Suppressor macrophage (primary cell): ENCODE measurements at regions not wholly inside any gene's neighbourhood (a gene's known extent, or its start where the extent isn't known, plus 50 kb on each side); places are given as distances from the start of the nearest gene placed in this dataset.
"Not testable (repeated sequence)": the region's sequence is repeated elsewhere in the genome, so short reads cannot be mapped to it uniquely, and the experiment has no call there.

Source experiments
- DNase-seq, 4 experiments: peaks; one replicate each; pipeline ENCODE4 v3.0.0-alpha.2; 2020 to 2022

GRCh38 chr14:58899317-58899713 is 261.6 kb downstream of the DACT1 start:
- no peak for DNase-seq

GRCh38 chr14:58901826-58902225 is 264.1 kb downstream of the DACT1 start:
- peak in 1 of 4 experiments; percentile 1 for DNase-seq

DNA sequence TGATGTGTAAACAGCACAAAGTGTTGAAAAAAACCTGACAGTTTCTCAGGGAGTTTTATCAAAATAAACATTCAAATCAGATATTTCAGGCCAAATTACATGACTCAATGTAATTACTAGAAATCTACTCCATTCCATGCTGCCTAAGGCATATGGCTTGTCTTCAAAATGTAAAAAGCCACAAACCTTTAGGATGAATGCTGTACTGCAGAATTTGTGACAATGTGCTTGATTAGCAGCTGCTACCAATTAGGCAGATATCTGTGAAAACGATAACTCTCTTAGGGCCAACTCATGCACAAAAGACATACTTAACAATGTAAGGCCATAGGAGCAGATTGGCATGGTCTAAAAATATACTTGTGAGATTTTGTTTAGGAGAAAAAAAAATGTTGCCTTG is 267.0 kb downstream of the DACT1 start:
- DNase-seq: no peak

- DNase-seq: no peak
Observed at GRCh38 chr14:58907803-58908202, 270.0 kb downstream of the DACT1 start.

DNA sequence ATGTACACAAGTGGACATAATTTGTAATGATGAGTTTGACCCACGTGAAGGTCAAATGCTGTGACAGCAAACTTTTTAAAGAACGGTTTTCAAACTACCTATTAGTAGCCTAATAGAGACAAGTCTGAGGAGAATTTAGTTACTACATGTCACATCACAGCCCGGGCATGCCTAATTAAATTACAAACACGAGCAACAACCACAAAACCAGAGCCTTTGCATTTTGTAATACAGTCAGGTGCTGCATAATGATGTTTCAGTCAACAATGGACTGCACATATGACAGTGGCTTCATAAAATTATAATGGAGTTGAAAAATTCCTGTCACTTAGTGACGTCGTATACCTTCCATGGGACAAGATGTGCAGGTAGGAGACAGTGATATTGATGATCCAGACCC is 274.5 kb downstream of the DACT1 start:
- DNase-seq: no peak

DNA sequence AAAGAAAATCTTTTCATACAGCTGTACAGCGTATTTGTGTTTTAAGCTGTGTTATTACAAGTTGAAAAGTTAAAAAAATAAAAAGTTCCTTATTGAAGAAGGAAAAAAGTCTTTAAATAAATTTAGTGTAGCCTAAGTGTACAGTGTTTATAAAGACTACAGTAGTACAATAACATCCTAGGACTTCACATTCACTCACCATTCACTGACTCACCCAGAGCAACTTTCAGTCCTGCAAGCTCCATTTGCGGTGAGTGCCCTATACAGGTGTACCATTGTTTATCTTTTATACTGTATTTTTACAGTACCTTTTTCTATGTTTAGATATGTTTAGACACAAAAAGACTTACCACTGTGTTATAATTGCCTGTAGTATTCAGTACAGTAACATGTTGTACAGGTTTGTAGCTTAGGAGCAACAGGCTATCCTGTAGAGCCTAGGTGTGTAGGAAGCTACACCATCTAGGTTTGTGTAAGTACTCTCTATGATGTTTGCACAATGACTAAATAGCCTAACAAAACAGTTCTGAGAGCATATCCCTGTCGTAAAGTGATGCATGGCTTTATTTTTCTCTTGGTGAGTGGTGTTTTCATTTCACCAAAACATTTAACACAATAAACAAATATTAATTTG is 275.2 kb downstream of the DACT1 start:
- no peak for DNase-seq

- DNase-seq: no peak
Observed at GRCh38 chr14:58914279-58914855, 274.1 kb upstream of the DAAM1 start.

DNA sequence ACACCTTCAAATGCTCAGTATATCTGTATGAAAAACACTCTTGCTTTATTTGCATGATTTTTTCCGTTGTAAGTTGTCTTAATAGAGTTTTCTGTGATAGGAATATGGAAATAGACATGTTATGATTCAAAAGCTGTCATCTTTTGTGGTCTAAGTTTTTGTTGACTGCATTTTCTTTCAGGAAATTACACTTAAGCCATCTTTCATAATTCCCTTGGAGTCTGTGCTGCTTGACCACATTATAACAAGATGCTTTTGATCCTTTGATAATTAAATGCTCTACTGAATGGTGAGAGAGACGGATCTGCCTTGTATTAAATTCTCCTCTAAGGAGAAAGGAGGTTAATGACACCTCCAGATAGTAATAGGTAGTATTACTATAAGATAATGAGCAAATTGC is 272.8 kb upstream of the DAAM1 start:
- DNase-seq: no peak

GRCh38 chr14:58918066-58918738 is 270.3 kb upstream of the DAAM1 start:
- no peak for DNase-seq

DNA sequence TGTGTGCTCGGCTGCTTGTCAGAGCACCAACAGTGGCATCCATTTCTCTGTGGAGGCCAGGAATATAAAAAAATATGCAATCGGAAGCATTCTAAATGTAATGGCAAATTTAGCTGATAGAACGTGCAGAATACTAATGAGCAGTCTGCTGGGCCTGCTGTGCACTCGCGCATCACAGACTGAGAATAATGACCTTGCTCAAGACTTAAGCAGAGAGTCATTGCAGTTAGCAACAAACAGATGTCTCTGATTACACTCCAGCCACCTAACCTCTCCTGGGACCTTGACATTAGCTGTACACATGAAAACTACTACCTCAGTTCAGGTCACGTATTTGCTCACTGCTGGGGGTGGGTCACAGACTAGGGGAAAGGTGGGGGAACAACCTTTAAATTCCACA is 269.2 kb upstream of the DAAM1 start:
- no peak for DNase-seq

- no peak for DNase-seq
Observed at GRCh38 chr14:58920230-58920629, 268.2 kb upstream of the DAAM1 start.

DNA sequence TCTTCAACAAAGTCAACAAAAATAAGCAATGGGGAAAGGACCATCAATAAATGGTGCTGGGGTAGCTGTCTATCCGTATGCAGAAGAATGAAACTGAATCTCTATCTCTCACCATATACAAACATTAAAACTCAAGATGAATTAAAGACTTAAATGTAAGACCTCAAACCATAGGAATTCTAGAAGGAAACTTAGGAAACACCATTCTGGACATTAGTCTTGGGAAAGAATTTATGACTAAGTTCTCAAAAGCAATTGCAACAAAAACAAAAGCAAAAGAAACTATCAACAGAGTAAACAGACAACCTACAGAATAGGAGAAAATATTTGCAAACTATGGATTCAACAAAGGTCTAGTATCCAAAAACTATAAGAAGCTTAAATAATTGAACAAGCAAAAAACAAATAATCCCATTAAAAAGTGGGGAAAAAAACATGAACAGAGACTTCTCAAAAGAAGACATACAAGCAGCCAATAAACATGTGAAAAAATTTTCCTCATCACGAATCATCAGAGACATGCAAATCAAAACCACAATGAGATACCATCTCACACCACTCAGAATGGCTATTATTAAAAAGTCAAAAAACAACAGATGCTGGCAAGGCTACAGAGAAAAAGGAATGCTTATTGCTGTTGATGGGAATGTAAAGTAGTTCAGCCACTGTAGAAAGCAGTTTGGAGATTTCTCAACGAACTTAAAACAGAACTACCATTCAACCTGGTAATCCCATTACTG is 266.1 kb upstream of the DAAM1 start:
- DNase-seq: not testable (repeated sequence)

DNA sequence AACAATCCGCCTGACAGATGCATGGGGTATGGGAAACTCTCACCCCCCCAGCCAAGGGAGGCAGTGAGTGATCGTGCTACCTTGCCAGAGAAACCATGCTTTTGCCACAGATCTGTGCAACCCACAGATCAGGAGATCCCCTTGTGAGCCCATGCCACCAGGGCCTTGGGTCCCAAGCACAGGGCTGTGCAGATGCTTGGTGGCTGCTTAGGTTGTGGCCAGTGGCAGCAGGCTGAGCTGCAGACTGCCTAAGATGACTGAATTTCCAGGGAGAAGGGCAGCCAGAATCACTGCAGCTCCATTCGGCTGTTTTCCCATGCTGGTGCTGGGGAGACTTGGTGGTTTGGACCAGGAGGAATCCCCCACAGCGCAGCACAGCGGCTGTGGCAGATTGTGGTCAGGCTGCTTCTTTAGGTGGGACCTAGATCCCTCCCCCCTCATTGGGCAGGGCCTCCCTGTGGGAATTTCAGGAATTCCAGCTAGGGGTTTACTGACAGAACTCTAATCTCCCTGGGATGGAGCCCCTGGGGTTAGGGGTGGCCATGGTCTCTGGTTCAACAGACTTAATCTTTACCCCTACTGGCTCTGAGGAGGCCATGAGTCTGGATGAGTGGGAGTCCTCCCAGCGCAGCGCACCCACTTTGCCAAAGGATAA is 264.6 kb upstream of the DAAM1 start:
- DNase-seq: no peak

DNA sequence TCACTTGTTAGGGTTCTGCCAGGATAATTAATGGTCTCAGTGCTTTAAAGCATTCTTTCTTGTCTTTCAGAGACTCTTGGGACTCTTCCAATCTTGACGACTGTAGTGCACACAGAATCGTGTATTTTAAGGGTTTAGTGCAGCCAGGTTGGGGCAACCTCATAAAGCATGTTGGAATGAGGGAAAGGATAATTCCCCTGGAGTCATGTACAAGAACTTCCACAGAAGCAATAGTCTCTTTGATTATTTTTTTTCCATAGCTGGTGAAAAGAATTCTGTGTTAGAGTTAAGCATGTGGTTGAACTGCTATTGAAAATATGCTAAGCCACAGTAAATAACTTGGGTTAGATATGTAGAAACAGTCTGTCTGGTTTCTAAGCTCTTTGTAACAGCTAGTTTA is 246.8 kb upstream of the DAAM1 start:
- DNase-seq: no peak

DNA sequence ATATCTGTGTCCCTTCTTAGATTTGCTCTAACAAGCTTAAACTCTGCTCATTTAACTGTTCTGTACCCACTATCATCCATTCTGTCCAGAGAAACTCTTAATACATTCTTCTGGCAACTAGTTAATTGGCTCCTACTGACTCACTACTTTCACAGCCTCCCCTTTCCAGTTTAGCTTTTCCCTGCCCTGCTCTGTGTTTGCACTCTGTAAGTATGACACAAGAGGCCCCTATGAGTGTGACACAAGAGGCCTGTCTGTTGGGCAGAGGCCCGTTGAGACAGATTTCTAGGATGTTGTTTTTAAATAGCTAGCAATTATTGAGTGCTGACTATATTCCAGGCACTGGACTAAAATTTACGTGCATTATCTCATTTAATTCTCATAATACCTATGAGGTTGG is 246.0 kb upstream of the DAAM1 start:
- DNase-seq: no peak

- no peak for DNase-seq
Observed at GRCh38 chr14:58944343-58944967, 244.0 kb upstream of the DAAM1 start.

DNA sequence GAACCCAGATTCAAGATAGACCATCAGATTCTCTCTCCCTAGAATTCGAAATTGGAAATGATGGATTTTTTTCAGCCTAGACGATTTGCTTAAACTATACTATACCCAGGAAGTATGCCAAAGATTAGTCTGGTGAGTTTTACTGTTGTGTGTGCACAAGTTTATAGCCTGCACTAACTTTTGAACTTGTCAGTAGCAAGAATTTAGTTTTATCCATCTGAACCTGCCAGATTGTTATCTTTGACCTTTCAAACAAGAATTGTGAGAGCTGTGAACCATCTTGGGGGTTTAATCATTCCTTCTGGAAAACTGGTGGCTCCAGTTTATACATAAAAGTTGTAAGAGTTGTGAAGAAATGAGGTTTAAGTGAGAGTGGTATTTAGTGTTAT is 243.5 kb upstream of the DAAM1 start:
- DNase-seq: no peak

GRCh38 chr14:58946431-58946830 is 242.0 kb upstream of the DAAM1 start:
- no peak for DNase-seq

DNA sequence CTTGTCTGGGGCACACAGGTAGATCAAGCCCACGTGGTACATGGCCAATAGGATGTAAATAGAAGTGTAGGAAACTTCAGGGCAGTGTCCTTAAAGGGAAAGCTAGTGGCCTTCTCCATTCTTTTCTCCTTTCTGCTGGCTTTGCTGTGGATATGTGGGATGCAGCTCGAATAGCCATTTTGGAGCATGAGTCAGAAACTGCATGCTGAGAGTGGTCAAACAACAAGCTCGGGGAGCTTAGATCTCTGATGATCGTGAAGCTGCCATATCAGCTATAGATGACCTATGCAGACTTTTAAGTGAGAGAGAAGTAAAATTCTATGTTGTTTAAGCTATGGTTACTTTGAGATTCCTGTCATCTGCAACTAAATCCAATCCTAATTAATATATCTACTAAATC is 241.3 kb upstream of the DAAM1 start:
- DNase-seq: no peak

GRCh38 chr14:58947814-58948445 is 240.5 kb upstream of the DAAM1 start:
- DNase-seq: peak in 1 of 4 experiments; percentile 7

DNA sequence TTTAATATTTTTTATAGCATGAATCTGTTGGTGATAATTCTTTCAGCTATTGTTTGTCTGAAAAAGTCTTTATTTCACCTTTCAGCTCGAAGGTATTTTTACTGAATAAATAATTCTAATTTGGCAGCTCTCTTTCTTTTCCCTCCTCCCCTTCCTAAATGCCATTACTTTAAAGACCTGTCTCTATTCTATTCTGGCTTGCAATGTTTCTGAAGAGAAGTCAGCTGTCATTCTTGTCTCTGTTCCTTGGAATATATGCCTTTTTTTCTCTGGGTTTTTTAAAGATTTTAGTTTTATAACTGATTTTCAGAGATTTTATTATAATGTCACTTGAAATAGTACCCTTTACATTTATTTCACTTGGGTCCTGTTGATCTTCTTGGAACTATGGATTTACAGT is 237.9 kb upstream of the DAAM1 start:
- no peak for DNase-seq

DNA sequence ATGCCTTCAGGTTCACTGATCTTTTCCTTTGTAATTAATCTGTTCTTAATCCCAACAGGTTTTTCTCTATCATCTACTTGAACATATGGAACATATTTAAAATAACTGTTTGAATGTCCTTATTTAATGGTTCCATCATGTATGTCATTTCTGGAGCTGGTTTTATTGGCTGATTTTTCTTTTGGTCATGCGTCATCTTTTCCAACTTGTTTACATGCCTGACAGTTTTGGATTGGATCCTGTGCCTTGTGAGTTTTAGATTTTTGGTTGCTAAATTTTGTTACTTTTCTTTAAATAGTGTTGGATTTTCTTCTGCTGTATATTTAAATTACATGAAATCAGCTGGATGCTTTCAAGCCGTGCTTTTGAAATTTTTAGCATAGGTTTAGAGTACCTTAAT is 237.3 kb upstream of the DAAM1 start:
- no peak for DNase-seq
